WTC11 (cell line): ENCODE measurements at regions not wholly inside any gene's neighbourhood (a gene's known extent, or its start where the extent isn't known, plus 50 kb on each side); places are given as distances from the start of the nearest gene placed in this dataset.

Experiments used
- ATAC-seq: fragments of 200-7000 bp; cut with Tn5 transposase; 2 replicates; pipeline ENCODE4 v1.10.0; 2021; ENCODE audit warnings: mild to moderate bottlenecking, moderate library complexity
- CTCF ChIA-PET: fragments of 300-600 bp; sonication (Branson Sonifier 250); formaldehyde crosslinking; loops from one replicate; lab custom pipeline; 2021; ENCODE audit warnings: antibody characterized with exemption; lab: Charles Lee
- POLR2A ChIA-PET: fragments of 350-600 bp; sonication (Branson Sonifier 250); formaldehyde crosslinking; loops from one replicate; lab custom pipeline; 2021; ENCODE audit warnings: antibody characterized with exemption; lab: Charles Lee
- DNase-seq: peaks from one replicate; pipeline ENCODE4 v3.0.0; 2021; ENCODE audit warnings: low spot score
- H3K27ac Mint-ChIP-seq: 2 replicates; pipeline ENCODE4 v1.8.0; 2021; ENCODE audit warnings: mixed read lengths
- H3K27me3 Mint-ChIP-seq: 2 replicates; pipeline ENCODE4 v1.8.0; 2021; ENCODE audit warnings: low read depth, mild to moderate bottlenecking, moderate library complexity, mixed read lengths
- H3K36me3 Mint-ChIP-seq: 2 replicates; pipeline ENCODE4 v1.8.0; 2021; ENCODE audit warnings: mixed read lengths
- H3K4me1 Mint-ChIP-seq: 2 replicates; pipeline ENCODE4 v1.8.0; 2022; ENCODE audit warnings: mixed read lengths
- H3K4me3 Mint-ChIP-seq: 2 replicates; pipeline ENCODE4 v1.8.0; 2021; ENCODE audit warnings: mild to moderate bottlenecking, moderate library complexity, mixed read lengths
- H3K9me3 Mint-ChIP-seq: 2 replicates; pipeline ENCODE4 v1.8.0; 2021; ENCODE audit warnings: mixed read lengths
- ETV6 ChIP-seq: sonication (generic); formaldehyde crosslinking; IDR thresholded peaks from 2 replicates; pipeline ENCODE4 v1.8.1; 2022; ENCODE audit warnings: mild to moderate bottlenecking, missing genetic modification reagents
- FOXK1 ChIP-seq: sonication (generic); formaldehyde crosslinking; IDR thresholded peaks from 2 replicates; pipeline ENCODE4 v1.8.0; 2022; ENCODE audit warnings: mild to moderate bottlenecking, moderate library complexity, missing genetic modification reagents
- FOXP4 ChIP-seq: sonication (generic); formaldehyde crosslinking; IDR thresholded peaks from 2 replicates; pipeline ENCODE4 v1.8.0; 2022; ENCODE audit warnings: mild to moderate bottlenecking, missing genetic modification reagents
- GABPB1 ChIP-seq: sonication (generic); formaldehyde crosslinking; IDR thresholded peaks from 2 replicates; pipeline ENCODE4 v1.8.1; 2023; ENCODE audit warnings: mild to moderate bottlenecking, missing genetic modification reagents
- IRF1 ChIP-seq: sonication (generic); formaldehyde crosslinking; IDR thresholded peaks from 2 replicates; pipeline ENCODE4 v1.8.0; 2023; ENCODE audit warnings: missing genetic modification reagents
- NR2C2 ChIP-seq: sonication (generic); formaldehyde crosslinking; IDR thresholded peaks from 2 replicates; pipeline ENCODE4 v1.8.0; 2022; ENCODE audit warnings: mild to moderate bottlenecking, missing genetic modification reagents
- OVOL2 ChIP-seq: fragments of 250-450 bp; sonication (Bioruptor Pico); IDR thresholded peaks from 2 replicates; pipeline ENCODE4 v1.9.0; 2021; ENCODE audit warnings: mild to moderate bottlenecking, borderline replicate concordance
- SMAD3 ChIP-seq: sonication (generic); formaldehyde crosslinking; IDR thresholded peaks from 2 replicates; pipeline ENCODE4 v1.8.0; 2022; ENCODE audit warnings: missing genetic modification reagents, mild to moderate bottlenecking, borderline replicate concordance
- SMAD4 ChIP-seq: sonication (generic); formaldehyde crosslinking; IDR thresholded peaks from 2 replicates; pipeline ENCODE4 v1.8.0; 2022; ENCODE audit warnings: mild to moderate bottlenecking, missing genetic modification reagents
- TEAD1 ChIP-seq: sonication (generic); formaldehyde crosslinking; IDR thresholded peaks from 2 replicates; pipeline ENCODE4 v1.8.0; 2022; ENCODE audit warnings: mild to moderate bottlenecking, missing genetic modification reagents
- ZBTB21 ChIP-seq: sonication (generic); formaldehyde crosslinking; IDR thresholded peaks from 2 replicates; pipeline ENCODE4 v1.8.1; 2023; ENCODE audit warnings: mild to moderate bottlenecking, missing genetic modification reagents, borderline replicate concordance
- ZNF232 ChIP-seq: sonication (generic); formaldehyde crosslinking; IDR thresholded peaks from 2 replicates; pipeline ENCODE4 v1.8.0; 2022; ENCODE audit warnings: mild to moderate bottlenecking, missing genetic modification reagents
- ZNF263 ChIP-seq: sonication (generic); formaldehyde crosslinking; IDR thresholded peaks from 2 replicates; pipeline ENCODE4 v1.8.1; 2022; ENCODE audit warnings: low read depth, mild to moderate bottlenecking, moderate library complexity, missing genetic modification reagents
- ZNF671 ChIP-seq: fragments of 250-450 bp; sonication (Bioruptor Pico); IDR thresholded peaks from 2 replicates; pipeline ENCODE4 v1.8.0; 2021; ENCODE audit warnings: mild to moderate bottlenecking
- TF ChIP-seq, protein P1 (sequence below): fragments of 250-450 bp; sonication (Bioruptor Pico); IDR thresholded peaks from 2 replicates; pipeline ENCODE4 v1.9.0; 2021; ENCODE audit warnings: mild to moderate bottlenecking, borderline replicate concordance
- TF ChIP-seq, protein P2 (sequence below): sonication (generic); formaldehyde crosslinking; IDR thresholded peaks from 2 replicates; pipeline ENCODE4 v1.8.0; 2022; ENCODE audit warnings: mild to moderate bottlenecking, missing genetic modification reagents
- TF ChIP-seq, protein P3 (sequence below): sonication (generic); formaldehyde crosslinking; IDR thresholded peaks from 2 replicates; pipeline ENCODE4 v1.8.0; 2022; ENCODE audit warnings: missing genetic modification reagents
- TF ChIP-seq, protein P4 (sequence below): sonication (generic); formaldehyde crosslinking; conservative IDR thresholded peaks from 2 replicates; pipeline ENCODE4 v1.8.1; 2023; ENCODE audit warnings: mild to moderate bottlenecking, low read depth, missing genetic modification reagents, moderate library complexity
- TF ChIP-seq, protein P5 (sequence below): sonication (generic); formaldehyde crosslinking; IDR thresholded peaks from 2 replicates; pipeline ENCODE4 v1.8.0; 2022; ENCODE audit warnings: mild to moderate bottlenecking, missing genetic modification reagents

DNA sequence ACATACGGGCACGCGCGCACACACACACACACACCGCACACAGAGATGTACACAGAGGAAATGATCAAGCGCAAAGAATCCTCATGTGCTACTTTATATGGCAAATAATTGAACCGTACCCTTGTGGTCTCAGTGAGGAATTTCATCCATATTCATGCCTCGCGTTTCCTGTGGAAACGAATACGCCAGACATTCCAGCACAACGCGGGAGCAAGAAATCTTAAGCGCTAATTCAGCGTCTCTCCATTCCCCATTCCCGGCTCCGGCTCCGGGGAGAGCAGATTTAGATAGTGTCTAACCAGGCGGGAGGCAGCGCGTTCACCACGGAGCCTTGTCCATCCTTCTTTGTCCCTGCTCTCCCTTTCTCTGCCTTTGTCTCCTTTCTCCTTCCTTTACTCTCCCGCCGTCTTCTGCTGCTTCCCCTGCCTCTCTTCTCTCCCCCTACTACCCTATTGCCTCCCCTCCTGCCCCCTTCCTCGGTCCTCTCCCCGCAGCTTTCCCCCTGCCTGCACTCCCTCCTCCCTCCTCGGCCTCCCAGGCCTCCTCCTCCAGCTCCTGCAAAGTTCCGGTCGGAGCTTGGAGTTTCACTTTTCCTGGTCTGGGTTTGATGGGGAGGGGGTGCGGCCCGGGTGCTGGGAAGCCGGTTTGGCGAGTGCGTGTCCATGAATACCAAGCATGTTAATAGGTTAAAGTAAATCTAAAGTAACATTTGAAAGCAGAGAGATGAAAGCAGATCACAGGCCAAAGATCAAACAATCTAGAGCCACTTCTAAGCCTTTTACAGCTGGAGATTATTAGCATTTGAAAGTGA, 579.3 kb downstream of the BUD13 start:
- peaks cover 45% of the 10 kb centered on the region for H3K4me1 Mint-ChIP-seq
- ChIA-PET POLR2A (no interaction called here), CTCF (interaction anchor here (0.6 to 2.0 kb wide), 11 partner anchors 9 to 1297 kb away, joined by 3 to 18 read pairs (median 4); no protein-coding TSS in a partner anchor)
- H3K27ac Mint-ChIP-seq = peak overlapping the region; percentile 88
- peak; percentile 74 for DNase-seq
- peaks cover 11% of the 10 kb centered on the region for H3K27me3 Mint-ChIP-seq
- H3K36me3 Mint-ChIP-seq = no peaks in the 10 kb centered on the region
- no peaks in the 10 kb centered on the region for H3K9me3 Mint-ChIP-seq
- ATAC-seq = peak; percentile 72
- TF ChIP-seq ETV6 (CRISPR knock-in tag) (0 out of 2 replicates have a peak, but pooled peaks have one; percentile 47), FOXK1 (no peak), ZNF671 (CRISPR knock-in tag) (no peak), SMAD4 (CRISPR knock-in tag) (no peak), TEAD1 (CRISPR knock-in tag) (no peak), GABPB1 (CRISPR knock-in tag) (no peak), FOXP4 (0 out of 2 replicates have a peak, but pooled peaks have one; percentile 46), SMAD3 (0 out of 2 replicates have a peak, but pooled peaks have one; percentile 51), ZNF232 (peak; percentile 41; the same call in 1 of the 2 replicates), NR2C2 (no peak), IRF1 (CRISPR knock-in tag) (0 out of 2 replicates have a peak, but pooled peaks have one; percentile 28), OVOL2 (CRISPR knock-in tag) (no peak), ZBTB21 (no peak), ZNF263 (CRISPR knock-in tag) (peak; percentile 94)
- TF ChIP-seq, protein P1, sequence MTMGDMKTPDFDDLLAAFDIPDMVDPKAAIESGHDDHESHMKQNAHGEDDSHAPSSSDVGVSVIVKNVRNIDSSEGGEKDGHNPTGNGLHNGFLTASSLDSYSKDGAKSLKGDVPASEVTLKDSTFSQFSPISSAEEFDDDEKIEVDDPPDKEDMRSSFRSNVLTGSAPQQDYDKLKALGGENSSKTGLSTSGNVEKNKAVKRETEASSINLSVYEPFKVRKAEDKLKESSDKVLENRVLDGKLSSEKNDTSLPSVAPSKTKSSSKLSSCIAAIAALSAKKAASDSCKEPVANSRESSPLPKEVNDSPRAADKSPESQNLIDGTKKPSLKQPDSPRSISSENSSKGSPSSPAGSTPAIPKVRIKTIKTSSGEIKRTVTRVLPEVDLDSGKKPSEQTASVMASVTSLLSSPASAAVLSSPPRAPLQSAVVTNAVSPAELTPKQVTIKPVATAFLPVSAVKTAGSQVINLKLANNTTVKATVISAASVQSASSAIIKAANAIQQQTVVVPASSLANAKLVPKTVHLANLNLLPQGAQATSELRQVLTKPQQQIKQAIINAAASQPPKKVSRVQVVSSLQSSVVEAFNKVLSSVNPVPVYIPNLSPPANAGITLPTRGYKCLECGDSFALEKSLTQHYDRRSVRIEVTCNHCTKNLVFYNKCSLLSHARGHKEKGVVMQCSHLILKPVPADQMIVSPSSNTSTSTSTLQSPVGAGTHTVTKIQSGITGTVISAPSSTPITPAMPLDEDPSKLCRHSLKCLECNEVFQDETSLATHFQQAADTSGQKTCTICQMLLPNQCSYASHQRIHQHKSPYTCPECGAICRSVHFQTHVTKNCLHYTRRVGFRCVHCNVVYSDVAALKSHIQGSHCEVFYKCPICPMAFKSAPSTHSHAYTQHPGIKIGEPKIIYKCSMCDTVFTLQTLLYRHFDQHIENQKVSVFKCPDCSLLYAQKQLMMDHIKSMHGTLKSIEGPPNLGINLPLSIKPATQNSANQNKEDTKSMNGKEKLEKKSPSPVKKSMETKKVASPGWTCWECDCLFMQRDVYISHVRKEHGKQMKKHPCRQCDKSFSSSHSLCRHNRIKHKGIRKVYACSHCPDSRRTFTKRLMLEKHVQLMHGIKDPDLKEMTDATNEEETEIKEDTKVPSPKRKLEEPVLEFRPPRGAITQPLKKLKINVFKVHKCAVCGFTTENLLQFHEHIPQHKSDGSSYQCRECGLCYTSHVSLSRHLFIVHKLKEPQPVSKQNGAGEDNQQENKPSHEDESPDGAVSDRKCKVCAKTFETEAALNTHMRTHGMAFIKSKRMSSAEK = no peak
- TF ChIP-seq, protein P2, sequence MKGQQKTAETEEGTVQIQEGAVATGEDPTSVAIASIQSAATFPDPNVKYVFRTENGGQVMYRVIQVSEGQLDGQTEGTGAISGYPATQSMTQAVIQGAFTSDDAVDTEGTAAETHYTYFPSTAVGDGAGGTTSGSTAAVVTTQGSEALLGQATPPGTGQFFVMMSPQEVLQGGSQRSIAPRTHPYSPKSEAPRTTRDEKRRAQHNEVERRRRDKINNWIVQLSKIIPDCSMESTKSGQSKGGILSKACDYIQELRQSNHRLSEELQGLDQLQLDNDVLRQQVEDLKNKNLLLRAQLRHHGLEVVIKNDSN (CRISPR knock-in tag) = no peak
- TF ChIP-seq, protein P3, sequence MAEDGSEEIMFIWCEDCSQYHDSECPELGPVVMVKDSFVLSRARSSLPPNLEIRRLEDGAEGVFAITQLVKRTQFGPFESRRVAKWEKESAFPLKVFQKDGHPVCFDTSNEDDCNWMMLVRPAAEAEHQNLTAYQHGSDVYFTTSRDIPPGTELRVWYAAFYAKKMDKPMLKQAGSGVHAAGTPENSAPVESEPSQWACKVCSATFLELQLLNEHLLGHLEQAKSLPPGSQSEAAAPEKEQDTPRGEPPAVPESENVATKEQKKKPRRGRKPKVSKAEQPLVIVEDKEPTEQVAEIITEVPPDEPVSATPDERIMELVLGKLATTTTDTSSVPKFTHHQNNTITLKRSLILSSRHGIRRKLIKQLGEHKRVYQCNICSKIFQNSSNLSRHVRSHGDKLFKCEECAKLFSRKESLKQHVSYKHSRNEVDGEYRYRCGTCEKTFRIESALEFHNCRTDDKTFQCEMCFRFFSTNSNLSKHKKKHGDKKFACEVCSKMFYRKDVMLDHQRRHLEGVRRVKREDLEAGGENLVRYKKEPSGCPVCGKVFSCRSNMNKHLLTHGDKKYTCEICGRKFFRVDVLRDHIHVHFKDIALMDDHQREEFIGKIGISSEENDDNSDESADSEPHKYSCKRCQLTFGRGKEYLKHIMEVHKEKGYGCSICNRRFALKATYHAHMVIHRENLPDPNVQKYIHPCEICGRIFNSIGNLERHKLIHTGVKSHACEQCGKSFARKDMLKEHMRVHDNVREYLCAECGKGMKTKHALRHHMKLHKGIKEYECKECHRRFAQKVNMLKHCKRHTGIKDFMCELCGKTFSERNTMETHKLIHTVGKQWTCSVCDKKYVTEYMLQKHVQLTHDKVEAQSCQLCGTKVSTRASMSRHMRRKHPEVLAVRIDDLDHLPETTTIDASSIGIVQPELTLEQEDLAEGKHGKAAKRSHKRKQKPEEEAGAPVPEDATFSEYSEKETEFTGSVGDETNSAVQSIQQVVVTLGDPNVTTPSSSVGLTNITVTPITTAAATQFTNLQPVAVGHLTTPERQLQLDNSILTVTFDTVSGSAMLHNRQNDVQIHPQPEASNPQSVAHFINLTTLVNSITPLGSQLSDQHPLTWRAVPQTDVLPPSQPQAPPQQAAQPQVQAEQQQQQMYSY = peak; percentile 78
- TF ChIP-seq, protein P4, sequence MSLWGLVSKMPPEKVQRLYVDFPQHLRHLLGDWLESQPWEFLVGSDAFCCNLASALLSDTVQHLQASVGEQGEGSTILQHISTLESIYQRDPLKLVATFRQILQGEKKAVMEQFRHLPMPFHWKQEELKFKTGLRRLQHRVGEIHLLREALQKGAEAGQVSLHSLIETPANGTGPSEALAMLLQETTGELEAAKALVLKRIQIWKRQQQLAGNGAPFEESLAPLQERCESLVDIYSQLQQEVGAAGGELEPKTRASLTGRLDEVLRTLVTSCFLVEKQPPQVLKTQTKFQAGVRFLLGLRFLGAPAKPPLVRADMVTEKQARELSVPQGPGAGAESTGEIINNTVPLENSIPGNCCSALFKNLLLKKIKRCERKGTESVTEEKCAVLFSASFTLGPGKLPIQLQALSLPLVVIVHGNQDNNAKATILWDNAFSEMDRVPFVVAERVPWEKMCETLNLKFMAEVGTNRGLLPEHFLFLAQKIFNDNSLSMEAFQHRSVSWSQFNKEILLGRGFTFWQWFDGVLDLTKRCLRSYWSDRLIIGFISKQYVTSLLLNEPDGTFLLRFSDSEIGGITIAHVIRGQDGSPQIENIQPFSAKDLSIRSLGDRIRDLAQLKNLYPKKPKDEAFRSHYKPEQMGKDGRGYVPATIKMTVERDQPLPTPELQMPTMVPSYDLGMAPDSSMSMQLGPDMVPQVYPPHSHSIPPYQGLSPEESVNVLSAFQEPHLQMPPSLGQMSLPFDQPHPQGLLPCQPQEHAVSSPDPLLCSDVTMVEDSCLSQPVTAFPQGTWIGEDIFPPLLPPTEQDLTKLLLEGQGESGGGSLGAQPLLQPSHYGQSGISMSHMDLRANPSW (CRISPR knock-in tag) = 0 out of 2 replicates have a peak, but pooled peaks have one; percentile 43
- TF ChIP-seq, protein P5, sequence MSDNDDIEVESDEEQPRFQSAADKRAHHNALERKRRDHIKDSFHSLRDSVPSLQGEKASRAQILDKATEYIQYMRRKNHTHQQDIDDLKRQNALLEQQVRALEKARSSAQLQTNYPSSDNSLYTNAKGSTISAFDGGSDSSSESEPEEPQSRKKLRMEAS (CRISPR knock-in tag) = peak; percentile 36; the same call in 1 of the 2 replicates
- H3K4me3 Mint-ChIP-seq = peak overlapping the region; percentile 76
